Tibial nerve (tissue), 4 donors: ENCODE measurements at regions not wholly inside any gene's neighbourhood (a gene's known extent, or its start where the extent isn't known, plus 50 kb on each side); places are given as distances from the start of the nearest gene placed in this dataset.

Experiments used
- DNase-seq, 2 donors: peaks; one replicate each; pipeline ENCODE4 v3.0.0-alpha.2; 2019; ENCODE audit warnings: low spot score in 2 of 2
- H3K27ac ChIP-seq, 4 donors: fragments of 200-600 bp; sonication (generic) in 3 of 4; one replicate each; pipeline ENCODE4 v1.5.1; 2017 to 2019; ENCODE audit warnings: mild to moderate bottlenecking in 1 of 4
- H3K27me3 ChIP-seq, 2 donors: fragments of 200-600 bp; sonication (generic) in 1 of 2; one replicate each; pipeline versions ENCODE4 v1.5.1 to v1.6.0; 2017 to 2019
- H3K36me3 ChIP-seq, 3 donors: fragments of 200-600 bp; sonication (generic); one replicate each; pipeline ENCODE4 v1.5.1; 2018 to 2019
- H3K4me1 ChIP-seq, 4 donors: fragments of 200-600 bp; sonication (generic) in 3 of 4; one replicate each; pipeline ENCODE4 v1.5.1; 2017 to 2019
- H3K4me3 ChIP-seq, 4 donors: fragments of 200-600 bp; sonication (generic) in 3 of 4; one replicate each; pipeline ENCODE4 v1.5.1; 2017 to 2019; ENCODE audit warnings: mild to moderate bottlenecking in 1 of 4, moderate library complexity in 1 of 4
- H3K9me3 ChIP-seq, 4 donors: fragments of 200-600 bp; sonication (generic) in 3 of 4; one replicate each; pipeline ENCODE4 v1.5.1; 2017 to 2019
- CTCF ChIP-seq, 5 experiments: fragments of 200-600 bp in 3 of 5; fragments of 450-650 bp in 2 of 5; sonication (generic) in 3 of 5; IDR thresholded peaks; one replicate each; pipeline ENCODE4 v1.5.1; 2016 to 2019; ENCODE audit warnings: antibody characterized with exemption in 5 of 5, mild to moderate bottlenecking in 3 of 5, moderate library complexity in 2 of 5
- EP300 ChIP-seq, 2 donors: sonication (generic); formaldehyde crosslinking; IDR thresholded peaks; one replicate each; pipeline ENCODE4 v1.6.1; 2017; ENCODE audit warnings: antibody characterized with exemption in 2 of 2, mild to moderate bottlenecking in 1 of 2
- POLR2A ChIP-seq, 2 donors: fragments of 450-650 bp; IDR thresholded peaks; one replicate each; pipeline ENCODE4 v1.6.1; 2017; ENCODE audit warnings: antibody characterized with exemption in 2 of 2, mild to moderate bottlenecking in 2 of 2, moderate library complexity in 2 of 2
- WGBS, 2 donors: methylation state at CpG; one replicate each; pipeline ENCODE4 v1.1.5; 2018; 5-methylcytosine and 5-hydroxymethylcytosine counted together

- TF ChIP-seq EP300 (IDR thresholded peaks at IDR 0.05) (no peak), CTCF (IDR thresholded peaks at IDR 0.05) (no peak), POLR2A (IDR thresholded peaks at IDR 0.05) (no peak)
- Histone ChIP-seq H3K9me3 (no peaks in the 10 kb centered on the region), H3K4me3 (no peak overlapping the region), H3K27me3 (no peaks in the 10 kb centered on the region), H3K27ac (no peak overlapping the region), H3K36me3 (no peaks in the 10 kb centered on the region), H3K4me1 (no peaks in the 10 kb centered on the region)
- DNase-seq: no peak
These were observed 62.3 kb upstream of the HMHB1 start for GRCh38 chr5:143749581-143750205.

GRCh38 chr5:143748516-143748915 is 63.4 kb upstream of the HMHB1 start:
- no peaks in the 10 kb centered on the region for H3K9me3 ChIP-seq
- H3K27me3 ChIP-seq: no peaks in the 10 kb centered on the region
- H3K4me3 ChIP-seq: no peak overlapping the region
- H3K36me3 ChIP-seq: no peaks in the 10 kb centered on the region
- no peak overlapping the region for H3K27ac ChIP-seq
- no peak for DNase-seq
- TF ChIP-seq CTCF (IDR thresholded peaks at IDR 0.05) (no peak), POLR2A (IDR thresholded peaks at IDR 0.05) (no peak), EP300 (IDR thresholded peaks at IDR 0.05) (no peak)
- no peaks in the 10 kb centered on the region for H3K4me1 ChIP-seq
- 70 to 71% methylated on average over 1 of the region's 1 CpG for WGBS, 2 donors

- TF ChIP-seq EP300 (IDR thresholded peaks at IDR 0.05) (no peak), POLR2A (IDR thresholded peaks at IDR 0.05) (no peak), CTCF (IDR thresholded peaks at IDR 0.05) (no peak)
- no peak for DNase-seq
- no peaks in the 10 kb centered on the region for H3K9me3 ChIP-seq
- 74 to 81% methylated on average over 5 of the region's 5 CpGs for WGBS, 2 donors
- no peaks in the 10 kb centered on the region for H3K27me3 ChIP-seq
- H3K4me3 ChIP-seq: no peak overlapping the region
- H3K36me3 ChIP-seq: no peaks in the 10 kb centered on the region
- H3K27ac ChIP-seq: no peak overlapping the region
- no peaks in the 10 kb centered on the region for H3K4me1 ChIP-seq
These were observed 69.0 kb upstream of the HMHB1 start for GRCh38 chr5:143742951-143743350.

GRCh38 chr5:143741421-143741820 is 70.5 kb upstream of the HMHB1 start:
- WGBS, 2 donors: 57 to 59% methylated on average over 4 of the region's 4 CpGs
- Histone ChIP-seq H3K36me3 (no peaks in the 10 kb centered on the region), H3K27ac (no peak overlapping the region), H3K4me1 (peaks cover 0 to 9% (median 0%) of the 10 kb centered on the region in 4 donors), H3K4me3 (no peak overlapping the region), H3K9me3 (no peaks in the 10 kb centered on the region), H3K27me3 (no peaks in the 10 kb centered on the region)
- no peak for DNase-seq
- TF ChIP-seq POLR2A (IDR thresholded peaks at IDR 0.05): no peak
- TF ChIP-seq EP300 (IDR thresholded peaks at IDR 0.05): no peak
- no peak for TF ChIP-seq CTCF (IDR thresholded peaks at IDR 0.05)

GRCh38 chr5:143740956-143741355 is 71.0 kb upstream of the HMHB1 start:
- Histone ChIP-seq H3K36me3 (no peaks in the 10 kb centered on the region), H3K27ac (no peak overlapping the region), H3K27me3 (no peaks in the 10 kb centered on the region), H3K9me3 (no peaks in the 10 kb centered on the region), H3K4me3 (no peak overlapping the region), H3K4me1 (peaks cover 0 to 9% (median 0%) of the 10 kb centered on the region in 4 donors)
- TF ChIP-seq EP300 (IDR thresholded peaks at IDR 0.05): no peak
- TF ChIP-seq POLR2A (IDR thresholded peaks at IDR 0.05): no peak
- no peak for TF ChIP-seq CTCF (IDR thresholded peaks at IDR 0.05)
- DNase-seq: no peak
- WGBS, 2 donors: 83% methylated on average over 1 of the region's 1 CpG
